Adrenal gland (tissue), 5 donors: ENCODE measurements at regions not wholly inside any gene's neighbourhood (a gene's known extent, or its start where the extent isn't known, plus 50 kb on each side); places are given as distances from the start of the nearest gene placed in this dataset.

Experiments used
- CTCF ChIP-seq, 6 experiments: fragments of 450-650 bp in 4 of 6; fragments of 200-600 bp in 2 of 6; sonication (generic) in 1 of 6; IDR thresholded peaks; 1 replicate in 5 of 6; 2 replicates in 1 of 6; pipeline versions ENCODE4 v1.5.1 to v1.8.0; 2016 to 2021; ENCODE audit warnings: antibody characterized with exemption in 6 of 6, mild to moderate bottlenecking in 2 of 6, moderate library complexity in 1 of 6
- POLR2A ChIP-seq, 2 donors: fragments of 450-650 bp; IDR thresholded peaks; one replicate each; pipeline ENCODE4 v1.6.1; 2017; ENCODE audit warnings: antibody characterized with exemption in 2 of 2, mild to moderate bottlenecking in 2 of 2, moderate library complexity in 1 of 2
- donor health status: DM: no; HTN: no; CAD: no.

DNA sequence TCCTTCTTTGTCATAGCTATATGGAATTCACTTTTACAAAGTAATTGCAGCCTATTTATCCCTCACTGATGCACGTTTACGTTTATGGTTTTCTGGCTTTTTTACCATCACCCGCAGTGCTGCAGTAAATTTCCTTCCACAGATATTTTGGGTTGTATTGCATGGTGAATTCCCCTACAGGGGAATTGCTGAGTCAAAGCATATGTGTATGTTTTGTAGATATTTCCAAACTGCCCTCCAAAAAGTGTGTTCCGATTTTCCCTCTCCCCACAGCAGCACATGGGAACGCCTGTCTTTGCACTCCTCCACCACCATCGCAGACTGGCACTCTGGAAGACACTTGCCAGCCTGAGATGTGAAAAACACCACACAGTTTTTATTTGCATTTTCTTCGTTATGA is 80.6 kb upstream of the UXS1 start:
- TF ChIP-seq CTCF (IDR thresholded peaks at IDR 0.05), result no peak
- TF ChIP-seq POLR2A (IDR thresholded peaks at IDR 0.05), result no peak
